ENCODE measurements at regions not wholly inside any gene's neighbourhood (a gene's known extent, or its start where the extent isn't known, plus 50 kb on each side); places are given as distances from the start of the nearest gene placed in this dataset.

DNA sequence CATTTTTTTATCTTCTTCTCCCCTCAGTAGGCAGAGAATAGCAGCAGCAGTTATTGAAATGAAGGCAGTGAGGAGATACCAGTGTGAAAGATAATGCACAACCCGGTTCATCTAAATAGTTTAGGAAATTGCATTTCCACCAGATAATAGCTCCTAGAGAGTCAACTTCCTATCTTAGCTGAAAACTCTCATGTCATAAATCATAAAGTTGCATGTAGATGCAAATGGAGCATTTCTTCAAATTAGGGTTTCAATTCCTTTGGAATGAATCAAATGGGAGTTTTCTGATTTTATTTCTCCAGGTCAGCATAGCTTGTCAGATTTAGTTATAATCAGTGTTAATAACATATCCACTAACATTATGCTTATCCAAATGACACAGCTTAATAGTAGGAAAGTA, 335.3 kb downstream of the CNTNAP4 start:
- Histone ChIP-seq H3K9ac (ENCODE audit: low read length in 5 of 5) (no peak overlapping the region), H3K36me3 (ENCODE audit: control insufficient read depth in 5 of 5, insufficient read depth in 5 of 5, low read length in 5 of 5) (no peaks in the 10 kb centered on the region), H3K27me3 (ENCODE audit: control insufficient read depth in 5 of 5, insufficient read depth in 4 of 5, low read length in 5 of 5) (no peaks in the 10 kb centered on the region), H3K9me3 (ENCODE audit: control insufficient read depth in 5 of 5, low read length in 5 of 5) (no peaks in the 10 kb centered on the region), H3K4me1 (ENCODE audit: control insufficient read depth in 5 of 5, insufficient read depth in 5 of 5, low read length in 5 of 5) (no peaks in the 10 kb centered on the region), H3K27ac (ENCODE audit: low read depth, low read length) (no peak overlapping the region), H3K4me3 (ENCODE audit: low read depth in 1 of 5, low read length in 5 of 5) (no peak overlapping the region)

DNA sequence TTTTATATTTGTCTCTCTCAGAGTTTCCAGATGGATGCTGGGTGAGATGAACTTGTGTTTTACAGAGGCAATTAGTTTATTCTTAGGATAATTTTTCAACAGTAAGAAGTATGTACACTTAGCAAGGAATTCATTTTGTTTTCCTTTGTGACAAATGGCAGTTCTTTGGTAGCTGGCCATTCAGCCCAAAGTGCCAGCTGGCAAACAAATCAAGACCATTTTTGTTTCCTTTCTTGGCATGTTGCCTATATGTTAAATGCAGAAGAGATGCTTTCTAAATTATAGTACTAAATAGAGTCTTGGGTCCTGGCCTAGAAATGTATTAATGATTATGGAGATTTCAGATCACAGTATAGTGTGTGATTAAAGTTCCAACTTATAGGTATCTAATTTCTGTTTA, 337.1 kb downstream of the CNTNAP4 start:
- no peaks in the 10 kb centered on the region for H3K36me3 ChIP-seq (ENCODE audit: control insufficient read depth in 5 of 5, insufficient read depth in 5 of 5, low read length in 5 of 5)
- no peaks in the 10 kb centered on the region for H3K9me3 ChIP-seq (ENCODE audit: control insufficient read depth in 5 of 5, low read length in 5 of 5)
- H3K27me3 ChIP-seq (ENCODE audit: control insufficient read depth in 5 of 5, insufficient read depth in 4 of 5, low read length in 5 of 5), result no peaks in the 10 kb centered on the region
- H3K9ac ChIP-seq (ENCODE audit: low read length in 5 of 5), result no peak overlapping the region
- no peaks in the 10 kb centered on the region for H3K4me1 ChIP-seq (ENCODE audit: control insufficient read depth in 5 of 5, insufficient read depth in 5 of 5, low read length in 5 of 5)
- H3K27ac ChIP-seq (ENCODE audit: low read depth, low read length), result no peak overlapping the region
- no peak overlapping the region for H3K4me3 ChIP-seq (ENCODE audit: low read depth in 1 of 5, low read length in 5 of 5)

DNA sequence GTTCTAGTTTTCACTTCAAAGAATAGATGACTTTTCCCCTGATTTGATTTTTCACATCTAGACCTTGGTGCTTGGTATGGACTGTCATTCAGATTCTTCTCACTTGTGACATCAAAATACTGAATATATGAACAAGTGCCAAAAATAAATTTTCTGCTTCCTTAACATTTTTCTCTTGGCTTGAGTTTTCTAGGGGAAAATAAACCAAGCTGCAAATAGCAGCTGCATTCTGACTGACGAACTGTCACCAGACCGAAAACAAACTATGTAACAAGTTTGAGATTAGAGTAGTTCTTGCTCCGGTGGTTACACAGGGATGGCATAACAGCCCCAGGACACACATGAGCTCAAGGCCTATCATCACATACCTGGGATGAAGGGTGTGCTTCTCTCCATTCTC, 345.7 kb downstream of the CNTNAP4 start:
- H3K27ac ChIP-seq (ENCODE audit: low read depth, low read length), result no peak overlapping the region
- H3K36me3 ChIP-seq (ENCODE audit: control insufficient read depth in 5 of 5, insufficient read depth in 5 of 5, low read length in 5 of 5), result no peaks in the 10 kb centered on the region
- no peak overlapping the region for H3K9ac ChIP-seq (ENCODE audit: low read length in 5 of 5)
- no peaks in the 10 kb centered on the region for H3K9me3 ChIP-seq (ENCODE audit: control insufficient read depth in 5 of 5, low read length in 5 of 5)
- no peak overlapping the region for H3K4me3 ChIP-seq (ENCODE audit: low read depth in 1 of 5, low read length in 5 of 5)
- H3K27me3 ChIP-seq (ENCODE audit: control insufficient read depth in 5 of 5, insufficient read depth in 4 of 5, low read length in 5 of 5), result no peaks in the 10 kb centered on the region
- H3K4me1 ChIP-seq (ENCODE audit: control insufficient read depth in 5 of 5, insufficient read depth in 5 of 5, low read length in 5 of 5), result no peaks in the 10 kb centered on the region

DNA sequence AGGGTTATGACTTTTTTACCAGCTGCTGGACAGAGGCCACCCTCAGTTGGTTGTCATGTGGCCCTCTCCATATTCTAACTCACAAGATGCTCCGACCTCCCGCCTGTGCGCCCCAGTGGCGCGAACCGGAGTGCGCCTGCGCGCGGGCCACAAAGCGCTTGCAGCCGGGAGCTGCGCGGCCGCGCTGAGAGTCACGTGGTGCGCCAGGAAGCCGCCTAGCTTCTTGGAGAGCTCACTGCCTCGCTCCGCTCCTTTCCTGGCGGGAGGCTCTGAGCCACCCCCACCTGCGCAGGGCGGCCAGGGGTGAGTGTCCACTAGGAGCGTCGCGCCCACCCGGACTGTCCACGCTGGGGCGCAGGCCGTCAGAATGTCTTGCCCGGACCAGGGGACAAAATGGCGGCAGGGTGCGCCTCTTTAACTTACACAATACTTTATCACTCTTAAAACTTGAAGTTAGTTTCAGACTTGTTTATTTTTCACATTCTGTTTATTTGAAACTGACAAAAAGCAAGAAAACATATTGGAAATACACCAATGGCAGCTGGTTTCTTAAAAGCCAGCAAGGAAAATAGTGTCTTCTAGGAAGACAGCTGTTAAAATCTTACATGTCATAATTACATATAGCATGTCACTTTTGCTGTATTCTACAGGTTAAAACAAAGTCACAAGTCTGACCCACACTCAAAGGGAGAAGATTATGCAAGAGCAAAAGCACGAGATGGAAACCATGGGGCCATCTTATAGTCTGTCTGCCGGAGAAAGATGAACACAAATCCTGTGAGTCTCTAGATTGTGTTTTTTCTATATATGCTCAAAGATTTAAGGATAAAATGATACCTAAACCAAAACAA, 357.9 kb downstream of the CNTNAP4 start:
- no peaks in the 10 kb centered on the region for H3K4me1 ChIP-seq (ENCODE audit: control insufficient read depth in 5 of 5, insufficient read depth in 5 of 5, low read length in 5 of 5)
- no peak overlapping the region for H3K27ac ChIP-seq (ENCODE audit: low read depth, low read length)
- no peak overlapping the region for H3K4me3 ChIP-seq (ENCODE audit: low read depth in 1 of 5, low read length in 5 of 5)

DNA sequence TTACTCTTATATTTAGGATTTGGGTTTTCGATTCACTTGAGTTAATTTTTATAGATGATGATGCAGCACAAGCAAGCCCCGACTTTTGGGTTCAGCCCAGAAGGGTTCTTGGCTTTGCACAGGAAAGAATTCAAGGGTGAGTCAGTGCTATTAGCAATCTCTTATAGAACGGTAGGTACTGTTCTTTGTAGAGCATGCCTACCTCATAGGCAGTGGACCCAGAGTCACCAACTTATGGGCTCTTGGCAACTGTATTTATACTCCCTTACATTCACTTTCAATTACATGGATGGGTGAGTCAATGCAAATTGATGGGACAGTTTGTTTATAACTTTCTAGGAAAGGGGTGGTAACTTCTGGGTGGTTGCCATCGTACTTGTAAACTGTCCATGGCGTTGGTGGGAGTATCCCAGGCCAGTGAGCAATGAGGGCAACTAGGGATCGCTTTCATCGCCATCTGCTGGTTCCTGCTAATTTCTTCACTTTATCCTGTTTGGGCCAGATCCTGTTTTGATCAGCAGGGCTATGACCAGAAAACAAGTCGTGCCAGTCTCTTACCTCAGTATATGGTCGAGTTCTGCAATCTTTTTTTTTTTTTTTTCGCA, 362.6 kb downstream of the CNTNAP4 start:
- Histone ChIP-seq H3K4me3 (ENCODE audit: low read depth in 1 of 5, low read length in 5 of 5) (no peak overlapping the region), H3K9me3 (ENCODE audit: control insufficient read depth in 5 of 5, low read length in 5 of 5) (no peaks in the 10 kb centered on the region), H3K4me1 (ENCODE audit: control insufficient read depth in 5 of 5, insufficient read depth in 5 of 5, low read length in 5 of 5) (no peaks in the 10 kb centered on the region), H3K27ac (ENCODE audit: low read depth, low read length) (no peak overlapping the region), H3K36me3 (ENCODE audit: control insufficient read depth in 5 of 5, insufficient read depth in 5 of 5, low read length in 5 of 5) (no peaks in the 10 kb centered on the region), H3K27me3 (ENCODE audit: control insufficient read depth in 5 of 5, insufficient read depth in 4 of 5, low read length in 5 of 5) (no peaks in the 10 kb centered on the region), H3K9ac (ENCODE audit: low read length in 5 of 5) (no peak overlapping the region)

More for the DNA sequence above, 357.9 kb downstream of the CNTNAP4 start:
- Histone ChIP-seq H3K9ac (ENCODE audit: low read length in 5 of 5) (no peak overlapping the region), H3K9me3 (ENCODE audit: control insufficient read depth in 5 of 5, low read length in 5 of 5) (peaks cover 0 to 16% (median 0%) of the 10 kb centered on the region in 5 donors), H3K36me3 (ENCODE audit: control insufficient read depth in 5 of 5, insufficient read depth in 5 of 5, low read length in 5 of 5) (no peaks in the 10 kb centered on the region), H3K27me3 (ENCODE audit: control insufficient read depth in 5 of 5, insufficient read depth in 4 of 5, low read length in 5 of 5) (no peaks in the 10 kb centered on the region)

DNA sequence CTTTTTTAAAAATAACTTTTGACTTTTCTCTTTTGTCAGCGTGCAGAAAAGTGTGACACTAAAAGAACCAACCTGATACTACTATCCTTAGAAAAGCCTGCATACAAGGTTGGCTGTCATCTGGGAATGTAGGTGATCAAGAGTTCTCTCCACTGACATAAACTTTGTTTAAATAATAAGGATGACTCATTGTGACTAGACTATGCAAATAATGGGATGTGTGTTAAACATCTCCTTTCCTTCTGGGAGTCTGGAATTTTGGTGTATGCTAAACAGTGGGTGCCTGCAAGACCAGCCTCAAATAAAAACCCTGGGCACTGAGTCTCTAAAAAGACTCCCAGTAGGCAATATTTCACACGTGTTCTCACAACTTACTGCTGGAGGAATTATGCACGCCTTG, 373.4 kb downstream of the CNTNAP4 start:
- Histone ChIP-seq H3K4me1 (ENCODE audit: control insufficient read depth in 5 of 5, insufficient read depth in 5 of 5, low read length in 5 of 5) (no peaks in the 10 kb centered on the region), H3K36me3 (ENCODE audit: control insufficient read depth in 5 of 5, insufficient read depth in 5 of 5, low read length in 5 of 5) (no peaks in the 10 kb centered on the region), H3K27ac (ENCODE audit: low read depth, low read length) (no peak overlapping the region), H3K27me3 (ENCODE audit: control insufficient read depth in 5 of 5, insufficient read depth in 4 of 5, low read length in 5 of 5) (no peaks in the 10 kb centered on the region), H3K9me3 (ENCODE audit: control insufficient read depth in 5 of 5, low read length in 5 of 5) (no peaks in the 10 kb centered on the region), H3K4me3 (ENCODE audit: low read depth in 1 of 5, low read length in 5 of 5) (no peak overlapping the region), H3K9ac (ENCODE audit: low read length in 5 of 5) (no peak overlapping the region)

DNA sequence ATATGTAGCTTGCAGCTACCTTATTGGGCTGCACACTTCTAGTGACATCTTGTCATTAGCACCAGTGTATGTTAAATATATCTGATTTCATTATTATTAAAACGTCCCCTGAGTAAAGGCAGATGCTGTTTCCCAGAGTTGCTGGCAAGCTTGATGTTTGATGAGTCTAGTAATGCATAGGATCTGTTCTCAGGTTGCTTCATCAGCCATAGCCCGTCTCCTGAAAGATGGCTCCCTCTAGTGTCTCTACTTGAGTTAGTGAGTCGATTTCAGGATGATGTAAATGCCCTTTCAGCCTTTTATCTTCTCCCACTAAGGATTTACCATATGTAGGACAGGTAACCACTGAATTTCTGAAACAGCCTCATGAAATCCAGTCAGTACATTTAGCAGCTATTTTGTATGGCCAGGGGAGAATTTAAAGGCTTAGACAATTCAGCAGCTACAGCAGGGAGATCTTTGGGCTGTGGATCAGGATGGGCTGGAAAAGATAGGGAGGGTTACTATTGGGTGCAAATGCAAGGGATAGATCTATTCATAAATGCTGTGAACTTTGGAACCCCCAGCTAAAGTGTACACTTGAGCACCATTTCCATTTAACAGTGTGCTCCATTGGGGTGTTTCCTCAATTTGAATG, 376.3 kb downstream of the CNTNAP4 start:
- no peaks in the 10 kb centered on the region for H3K36me3 ChIP-seq (ENCODE audit: control insufficient read depth in 5 of 5, insufficient read depth in 5 of 5, low read length in 5 of 5)
- H3K9ac ChIP-seq (ENCODE audit: low read length in 5 of 5), result no peak overlapping the region
- no peaks in the 10 kb centered on the region for H3K27me3 ChIP-seq (ENCODE audit: control insufficient read depth in 5 of 5, insufficient read depth in 4 of 5, low read length in 5 of 5)
- no peaks in the 10 kb centered on the region for H3K4me1 ChIP-seq (ENCODE audit: control insufficient read depth in 5 of 5, insufficient read depth in 5 of 5, low read length in 5 of 5)
- no peak overlapping the region for H3K27ac ChIP-seq (ENCODE audit: low read depth, low read length)
- H3K4me3 ChIP-seq (ENCODE audit: low read depth in 1 of 5, low read length in 5 of 5), result no peak overlapping the region
- H3K9me3 ChIP-seq (ENCODE audit: control insufficient read depth in 5 of 5, low read length in 5 of 5), result no peaks in the 10 kb centered on the region

DNA sequence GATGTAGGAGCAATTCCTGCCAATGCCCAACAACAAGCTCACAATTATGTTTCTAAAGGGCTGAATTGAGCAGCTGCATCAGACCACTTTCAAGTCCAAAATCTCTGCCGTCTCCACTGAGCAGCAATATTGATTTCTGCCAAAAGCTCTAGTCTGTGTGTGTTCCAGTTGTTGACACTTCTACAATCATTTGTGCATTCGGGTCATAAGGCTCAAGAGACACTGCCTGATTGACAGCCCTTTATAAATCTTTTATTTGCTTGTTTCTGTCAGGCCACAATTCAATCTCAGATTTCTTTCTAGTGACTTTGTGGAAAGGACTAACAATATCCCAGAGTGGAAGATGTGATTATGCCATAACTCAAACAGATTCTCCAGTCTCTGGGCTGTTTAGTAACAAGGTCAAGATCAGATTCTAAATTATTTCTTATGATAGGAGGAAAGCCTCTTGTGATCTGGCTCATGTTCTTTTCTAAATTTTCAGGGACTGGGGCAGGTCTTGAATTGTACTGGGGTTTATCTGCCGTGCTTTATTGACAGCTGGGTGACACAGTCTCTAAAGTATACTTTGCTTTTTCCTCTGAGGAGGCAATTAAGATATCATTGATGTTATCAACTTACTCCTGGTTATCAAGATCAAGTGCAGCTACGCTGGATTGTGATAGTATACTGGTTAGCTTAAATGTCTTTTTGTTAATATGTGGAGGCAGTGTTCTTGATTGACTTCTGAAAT, 377.1 kb downstream of the CNTNAP4 start:
- Histone ChIP-seq H3K9ac (ENCODE audit: low read length in 5 of 5) (no peak overlapping the region), H3K27ac (ENCODE audit: low read depth, low read length) (no peak overlapping the region), H3K4me1 (ENCODE audit: control insufficient read depth in 5 of 5, insufficient read depth in 5 of 5, low read length in 5 of 5) (no peaks in the 10 kb centered on the region), H3K36me3 (ENCODE audit: control insufficient read depth in 5 of 5, insufficient read depth in 5 of 5, low read length in 5 of 5) (no peaks in the 10 kb centered on the region), H3K9me3 (ENCODE audit: control insufficient read depth in 5 of 5, low read length in 5 of 5) (no peaks in the 10 kb centered on the region), H3K4me3 (ENCODE audit: low read depth in 1 of 5, low read length in 5 of 5) (no peak overlapping the region), H3K27me3 (ENCODE audit: control insufficient read depth in 5 of 5, insufficient read depth in 4 of 5, low read length in 5 of 5) (no peaks in the 10 kb centered on the region)

DNA sequence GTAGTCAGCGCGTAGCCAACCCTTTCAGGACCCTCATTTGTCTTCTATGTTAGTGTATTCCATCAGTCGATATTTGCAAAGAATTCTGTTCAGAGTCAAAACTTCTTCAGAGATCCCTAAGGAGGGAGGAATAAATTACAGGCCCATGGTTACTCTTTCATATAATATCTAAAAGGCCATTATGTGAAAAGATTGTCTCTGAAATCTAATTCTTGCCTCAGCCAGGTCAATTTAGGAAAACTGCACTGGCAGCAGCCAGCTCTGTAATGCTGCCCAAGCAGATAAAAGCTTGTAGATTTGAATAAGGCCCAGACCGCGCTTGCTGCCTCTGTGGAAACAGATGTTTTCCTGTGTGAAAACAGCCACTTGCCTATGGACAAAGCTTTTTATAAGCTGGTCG, 379.8 kb downstream of the CNTNAP4 start:
- H3K27me3 ChIP-seq (ENCODE audit: control insufficient read depth in 5 of 5, insufficient read depth in 4 of 5, low read length in 5 of 5), result no peaks in the 10 kb centered on the region
- no peaks in the 10 kb centered on the region for H3K36me3 ChIP-seq (ENCODE audit: control insufficient read depth in 5 of 5, insufficient read depth in 5 of 5, low read length in 5 of 5)
- no peak overlapping the region for H3K9ac ChIP-seq (ENCODE audit: low read length in 5 of 5)
- no peak overlapping the region for H3K27ac ChIP-seq (ENCODE audit: low read depth, low read length)
- H3K4me3 ChIP-seq (ENCODE audit: low read depth in 1 of 5, low read length in 5 of 5), result no peak overlapping the region
- H3K9me3 ChIP-seq (ENCODE audit: control insufficient read depth in 5 of 5, low read length in 5 of 5), result no peaks in the 10 kb centered on the region
- no peaks in the 10 kb centered on the region for H3K4me1 ChIP-seq (ENCODE audit: control insufficient read depth in 5 of 5, insufficient read depth in 5 of 5, low read length in 5 of 5)
